Fibroblast of the conjunctiva (primary cell): ENCODE measurements at regions not wholly inside any gene's neighbourhood (a gene's known extent, or its start where the extent isn't known, plus 50 kb on each side); places are given as distances from the start of the nearest gene placed in this dataset.
A peak's percentile ranks its signal among the peaks of the same experiment; 100 is the strongest.
"Not testable (repeated sequence)": the region's sequence is repeated elsewhere in the genome, so short reads cannot be mapped to it uniquely, and the experiment has no call there.

ENCODE experiments used
- DNase-seq: peaks from one replicate; pipeline ENCODE4 v3.0.0-alpha.2; 2010; ENCODE audit warnings: low read depth

DNA sequence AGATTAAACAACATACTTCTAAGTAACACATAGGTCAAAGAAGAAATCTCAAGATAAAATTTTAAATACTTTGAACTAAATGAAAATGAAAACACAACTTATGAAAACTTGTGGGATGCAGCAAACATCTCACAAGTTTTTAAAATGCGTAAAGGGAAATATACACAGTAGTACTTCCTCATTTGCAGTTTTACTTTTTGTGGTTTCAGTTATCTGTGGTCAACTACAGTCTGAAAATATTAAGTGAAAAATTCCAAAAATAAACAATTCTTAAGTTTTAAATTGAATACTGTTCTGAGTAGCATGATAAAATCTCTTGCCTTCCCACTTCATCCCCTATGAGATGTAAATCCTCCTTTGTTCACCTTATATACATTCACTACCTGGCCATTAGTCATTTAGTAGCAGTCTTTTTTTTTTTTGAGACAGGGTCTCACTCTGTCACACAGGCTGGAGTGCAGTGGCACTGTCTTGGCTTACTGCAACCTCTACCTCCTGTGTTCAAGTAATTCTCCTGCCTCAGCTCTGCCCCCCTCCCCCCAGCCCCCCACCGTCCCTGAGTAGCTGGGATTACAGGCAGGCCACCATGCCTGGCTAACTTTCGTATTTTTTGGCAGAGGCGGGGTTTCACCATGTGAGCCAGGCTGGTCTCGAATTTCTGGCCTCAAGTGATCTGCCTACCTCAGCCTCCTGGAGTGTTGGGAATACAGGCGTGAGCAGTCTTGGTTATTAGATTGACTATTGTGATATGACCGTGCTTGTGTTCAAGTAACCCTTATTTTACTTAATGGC is 154.6 kb upstream of the AHI1 start:
- DNase-seq = no peak

DNA sequence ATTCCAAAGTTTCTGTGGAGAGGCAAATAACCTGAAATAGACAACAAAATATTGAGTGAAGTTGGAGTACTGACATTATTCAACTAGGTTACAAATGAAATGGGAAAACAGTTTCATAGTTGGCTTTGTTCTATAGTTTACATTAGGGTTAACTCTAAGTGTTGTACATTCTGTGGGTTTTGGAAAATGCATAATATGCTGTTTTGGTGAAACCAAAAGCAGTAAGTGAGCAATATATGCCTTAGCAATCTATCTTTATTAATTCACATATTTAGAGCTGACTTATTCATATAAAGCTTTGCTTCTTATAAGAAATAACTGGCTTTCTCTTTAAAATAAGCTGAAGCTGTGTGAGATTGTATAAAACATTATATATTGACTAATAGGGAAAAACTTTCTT is 157.5 kb upstream of the AHI1 start:
- DNase-seq = no peak

DNA sequence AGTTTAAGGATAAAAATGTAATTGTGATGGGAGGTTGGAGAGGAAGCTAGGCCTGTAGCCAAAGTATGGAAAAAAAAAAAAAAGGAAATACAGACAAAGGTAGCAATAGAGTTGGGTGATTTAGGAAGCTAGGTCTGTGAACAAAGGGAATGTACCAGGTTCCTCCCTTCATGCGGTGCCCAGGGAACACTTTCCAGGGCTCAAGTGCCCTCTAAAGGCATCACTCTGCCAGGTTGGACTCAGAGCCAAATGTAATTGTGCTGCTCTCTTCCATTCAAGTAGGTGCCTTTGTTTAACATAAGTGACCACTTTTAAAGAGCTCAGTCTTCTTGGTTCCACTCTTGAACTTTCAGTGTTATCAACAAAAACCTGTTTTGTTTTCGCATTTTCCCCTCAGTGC is 159.7 kb upstream of the AHI1 start:
- DNase-seq = no peak

DNA sequence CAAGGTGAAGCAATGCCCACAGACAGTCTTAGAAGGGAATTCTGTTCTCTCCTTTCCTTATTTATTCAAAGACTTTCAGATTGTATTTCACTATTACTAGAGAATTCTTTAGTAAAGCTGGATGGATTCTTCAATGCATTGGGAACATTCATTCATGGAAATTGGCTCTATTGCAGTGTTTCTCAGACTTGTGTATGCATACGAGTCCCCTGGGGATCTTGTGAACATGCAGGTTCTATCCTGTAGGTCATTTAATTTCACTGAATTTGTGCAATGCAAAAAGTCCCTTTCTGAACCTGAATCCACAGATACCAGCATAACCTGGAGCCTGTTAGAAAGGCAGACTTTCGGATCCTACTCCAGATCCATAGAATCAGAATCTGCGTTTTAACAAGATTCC is 160.9 kb upstream of the AHI1 start:
- DNase-seq = no peak

DNA sequence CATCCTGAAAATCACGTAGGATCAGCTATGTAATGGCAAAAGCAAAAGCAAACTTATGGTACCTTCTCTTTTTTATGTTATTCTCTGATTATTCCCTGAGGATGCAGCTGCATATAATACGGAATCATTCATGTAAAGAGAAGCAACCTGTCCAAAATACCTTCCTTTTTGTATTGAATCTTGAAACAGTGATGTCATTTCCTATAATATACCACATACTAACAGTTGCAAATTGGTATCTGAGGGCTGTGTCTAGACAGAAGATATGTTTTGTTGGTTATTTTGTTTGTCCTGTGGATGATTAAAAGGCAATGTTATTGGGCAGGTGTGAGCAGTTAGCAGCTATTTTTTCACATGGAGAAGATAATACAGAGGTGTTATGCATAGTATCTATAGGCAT is 161.4 kb upstream of the AHI1 start:
- DNase-seq = no peak

DNA sequence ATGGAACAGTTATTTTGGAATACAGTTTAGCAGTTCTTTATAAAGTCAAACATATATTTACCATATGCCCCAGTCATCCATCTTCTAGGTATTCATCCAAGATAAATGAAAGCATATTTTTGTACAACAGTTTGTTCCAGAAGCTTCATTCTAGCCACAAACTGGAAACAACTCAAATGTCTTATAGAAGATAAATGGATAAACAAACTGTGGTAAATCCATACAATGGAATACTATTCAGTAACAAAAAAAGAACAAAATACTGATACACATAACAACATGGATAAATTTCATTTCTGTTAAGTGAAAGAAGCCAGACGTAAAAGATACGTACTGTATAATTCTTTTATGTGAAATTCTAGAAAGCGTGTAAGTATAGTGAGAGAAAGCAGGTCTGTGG is 167.0 kb upstream of the AHI1 start:
- DNase-seq = no peak

DNA sequence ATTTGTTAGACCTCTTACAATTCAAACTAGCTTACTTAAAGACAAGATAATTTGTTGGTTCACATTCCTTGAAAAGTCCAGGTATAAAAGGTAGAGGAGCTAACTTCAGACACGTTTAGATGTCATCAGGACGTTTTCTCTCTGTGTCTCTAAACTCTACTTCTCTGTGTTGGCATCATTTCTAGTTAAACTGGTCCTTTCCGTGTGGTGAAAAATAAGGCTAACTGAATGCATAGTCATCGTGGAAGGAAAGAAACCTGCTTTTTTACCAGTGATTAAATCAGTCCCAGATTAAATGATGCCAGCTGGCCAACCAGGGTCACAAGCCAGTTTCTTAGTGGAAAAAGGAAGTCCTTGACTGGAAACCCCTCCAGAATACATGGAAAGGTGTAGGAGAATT is 168.4 kb upstream of the AHI1 start:
- DNase-seq = no peak

DNA sequence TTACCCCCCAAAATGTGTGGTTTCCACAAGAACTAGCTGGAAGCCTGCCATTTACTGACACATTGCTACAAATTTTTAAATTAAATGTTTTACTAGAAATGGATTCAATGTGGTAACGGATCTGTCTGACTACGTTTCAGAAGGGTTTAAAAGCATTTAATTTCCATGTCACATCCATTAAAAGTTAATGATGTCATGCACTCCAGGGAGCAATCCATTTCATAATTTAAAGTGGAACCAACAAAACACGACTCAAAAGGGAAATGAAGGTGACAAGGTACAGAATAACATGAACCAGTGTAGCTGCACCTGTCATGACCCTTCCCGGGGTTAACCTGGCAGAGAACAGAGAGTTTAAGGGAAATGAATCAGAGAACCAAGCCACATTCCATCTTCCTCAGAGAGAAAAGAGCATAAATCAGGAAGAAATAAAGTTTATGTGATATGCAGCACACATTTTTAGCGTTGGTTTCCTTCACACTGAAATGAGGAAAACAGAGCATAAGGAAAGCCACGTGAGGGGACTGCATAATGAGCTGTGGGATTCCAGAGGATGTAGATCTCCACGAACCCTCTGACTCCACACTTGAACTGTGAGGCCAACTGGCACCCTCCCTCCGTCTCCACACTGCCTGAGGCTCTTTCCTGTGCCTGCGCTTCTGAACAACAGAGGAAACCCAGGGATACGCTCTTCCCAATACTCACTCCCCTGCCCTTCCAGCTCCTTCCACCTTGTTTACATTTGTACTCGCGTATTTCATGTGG is 170.3 kb upstream of the AHI1 start:
- peak; percentile 22 for DNase-seq

DNA sequence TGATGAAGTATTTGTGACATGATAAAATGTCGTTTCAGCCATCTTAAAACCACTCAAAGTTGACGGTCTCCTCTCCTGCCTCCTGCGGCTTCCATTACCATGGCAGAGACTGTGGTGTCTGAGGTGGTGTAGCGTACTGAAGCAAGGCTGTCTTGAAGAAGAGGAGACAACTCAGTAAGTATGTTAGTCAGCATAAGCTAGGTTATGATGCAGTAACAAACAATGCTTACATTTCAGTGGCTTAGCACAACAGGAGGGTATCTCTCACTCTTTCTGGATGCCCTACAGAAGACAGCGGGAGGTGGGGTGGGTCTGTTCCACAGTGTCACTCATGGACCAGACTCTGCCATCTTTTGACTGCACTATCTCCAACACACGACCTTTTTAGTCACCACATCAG is 174.7 kb upstream of the AHI1 start:
- DNase-seq = no peak

DNA sequence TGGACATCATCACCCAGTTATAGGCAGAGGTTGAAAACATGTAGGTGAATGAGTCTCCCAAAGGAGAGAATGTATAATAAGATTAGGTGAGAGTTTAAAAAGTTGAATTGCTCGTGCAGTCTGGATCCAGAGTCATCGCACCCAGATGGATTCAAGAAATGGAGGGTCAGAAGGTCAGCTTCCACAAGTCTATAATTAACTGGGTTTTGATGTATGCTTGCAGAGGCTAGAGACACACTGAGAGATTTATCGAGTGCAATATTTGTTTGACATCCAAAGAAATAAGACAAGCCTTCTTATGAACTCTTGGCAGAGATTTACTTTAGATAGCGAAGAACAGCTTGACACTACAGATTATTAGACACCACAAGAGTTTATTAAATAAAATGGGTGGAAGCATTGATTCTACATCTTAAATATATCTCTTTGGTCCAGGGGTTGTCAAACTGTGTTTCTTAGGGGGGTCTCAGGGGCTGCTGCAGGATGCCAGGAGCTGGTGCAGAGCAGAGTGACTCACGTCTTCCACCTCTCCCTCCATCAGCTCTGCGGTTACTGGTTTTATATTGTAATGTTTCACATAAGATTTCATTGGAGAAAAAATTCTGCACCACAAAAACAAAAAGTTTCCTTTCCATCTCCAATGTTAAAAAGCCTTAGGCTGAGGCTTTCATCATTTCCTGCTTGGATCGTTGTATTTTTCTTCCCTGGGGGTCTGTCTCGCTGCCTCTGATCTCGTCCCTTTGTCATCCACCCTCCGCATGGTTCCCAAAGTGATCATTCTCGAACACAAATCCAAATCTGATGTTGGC is 176.2 kb upstream of the AHI1 start:
- no peak for DNase-seq

DNA sequence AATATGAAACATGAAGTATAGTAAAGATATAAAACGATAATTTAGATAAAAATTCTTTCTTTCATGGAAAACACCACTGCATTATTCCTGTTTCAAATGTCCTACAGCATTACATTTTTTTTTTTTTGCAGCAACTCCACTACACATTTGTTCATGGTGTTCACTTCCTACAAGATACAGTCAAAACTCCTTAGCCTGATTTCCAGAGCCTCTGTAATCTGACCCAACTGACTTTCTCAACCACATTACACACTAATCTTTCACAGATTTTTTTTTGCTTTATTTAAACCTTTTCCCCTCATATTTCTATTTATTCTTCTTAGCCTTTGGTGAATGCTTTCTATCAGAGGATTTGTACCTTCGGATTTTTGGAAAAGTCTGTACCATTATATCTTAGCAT is 176.5 kb upstream of the PDE7B start:
- DNase-seq = no peak

DNA sequence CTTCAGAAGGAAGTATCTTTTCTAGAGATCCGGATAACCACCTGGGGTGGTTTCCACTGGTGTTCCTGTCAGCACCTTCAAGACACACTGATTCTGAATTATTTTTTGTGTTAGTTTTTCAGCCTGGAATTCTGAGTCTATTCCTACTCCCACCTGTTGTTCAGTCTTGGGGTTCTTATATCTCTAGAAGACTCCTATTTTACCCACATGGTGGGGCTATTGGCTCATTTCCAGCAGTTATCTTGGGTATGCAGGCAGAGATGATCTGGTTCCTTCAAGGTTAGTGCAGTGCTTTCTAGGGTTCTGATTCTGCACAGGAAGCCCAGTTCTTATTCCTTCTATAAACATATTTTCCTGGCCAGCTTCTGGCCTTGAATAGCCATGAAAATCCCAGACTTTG is 175.6 kb upstream of the PDE7B start:
- DNase-seq = no peak

DNA sequence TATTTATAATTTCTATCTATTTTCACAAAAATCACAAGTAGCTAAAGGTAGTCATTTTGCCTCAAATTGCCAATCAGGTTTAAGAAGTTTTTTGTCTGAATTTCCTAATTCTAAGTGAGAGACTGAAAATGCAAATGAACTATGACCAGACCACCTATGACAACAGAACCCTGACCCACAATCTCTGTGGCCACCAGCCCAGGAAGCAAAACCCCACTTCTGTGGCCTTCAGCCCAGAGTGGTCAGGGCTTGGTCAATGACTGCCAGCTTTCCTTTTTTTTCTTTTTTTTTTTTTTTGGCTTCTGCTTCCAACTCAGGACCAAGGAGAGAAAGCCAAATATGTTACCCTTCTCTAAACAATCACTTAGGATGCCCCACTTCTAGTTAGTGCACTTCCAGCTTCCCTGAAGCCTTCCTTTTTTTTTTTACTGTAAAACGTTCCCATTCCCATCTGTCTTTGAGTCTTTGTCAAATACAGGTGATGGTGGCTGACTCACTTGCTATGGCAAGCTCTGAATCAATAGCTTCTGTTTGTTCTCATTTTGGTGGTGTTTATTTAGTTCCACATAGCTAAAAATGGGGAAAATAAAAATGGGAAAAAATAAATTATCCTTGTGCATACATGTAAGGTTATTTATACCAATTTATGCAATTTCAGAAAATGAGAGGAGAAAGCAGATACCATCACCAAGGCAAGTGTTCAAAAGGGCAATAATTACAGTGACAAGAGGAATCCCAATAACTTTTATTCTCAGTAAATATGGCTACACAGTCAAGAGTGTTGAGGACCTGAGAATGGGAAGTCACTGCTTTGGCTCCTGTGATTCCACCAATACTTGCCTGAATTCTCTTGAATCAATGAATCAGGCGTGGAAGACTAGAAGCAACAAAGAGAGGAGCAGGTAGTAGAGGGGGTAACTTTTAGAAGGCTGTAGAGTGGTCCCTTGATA is 170.3 kb upstream of the PDE7B start:
- DNase-seq = no peak

DNA sequence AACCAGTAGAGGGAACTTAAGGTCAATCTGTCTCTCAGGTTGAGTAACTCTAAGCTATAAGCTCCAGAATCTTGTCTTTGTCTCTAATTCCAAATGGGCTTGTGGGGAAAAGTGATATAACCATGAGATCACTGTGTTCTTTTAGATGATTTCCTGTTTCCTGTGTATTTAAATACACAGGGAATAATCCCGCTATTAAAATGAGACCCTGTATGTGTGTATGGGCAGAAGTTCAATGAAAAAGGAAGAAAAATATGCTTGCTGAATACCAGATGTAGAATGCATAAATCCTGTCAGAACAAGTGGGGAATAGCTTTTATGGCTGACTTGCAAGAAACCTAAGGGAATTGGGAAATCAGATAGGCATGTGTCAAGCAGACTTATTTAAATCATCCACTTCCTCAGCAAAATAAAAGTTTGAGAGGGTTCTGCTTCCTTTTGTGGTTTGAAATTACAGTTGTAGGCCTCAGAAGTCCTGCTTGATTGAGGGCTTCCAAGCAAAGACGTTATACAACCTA is 164.7 kb upstream of the PDE7B start:
- DNase-seq = peak; percentile 51

DNA sequence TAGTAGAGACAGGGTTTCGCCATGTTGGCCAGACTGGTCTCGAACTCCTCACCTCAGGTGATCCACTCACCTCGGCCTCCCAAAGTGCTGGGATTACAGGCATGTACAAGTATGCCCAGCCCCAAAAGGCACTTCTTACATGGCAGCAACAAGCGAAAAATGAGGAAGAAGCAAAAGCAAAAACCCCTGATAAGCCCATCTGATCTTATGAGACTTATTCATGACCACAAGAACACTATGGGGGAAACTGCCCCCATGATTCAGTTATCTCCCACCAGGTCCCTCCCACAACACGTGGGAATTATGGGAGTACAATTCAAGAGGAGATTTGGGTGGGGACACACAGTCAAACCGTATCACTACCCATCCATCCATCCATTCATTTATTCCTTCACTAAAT is 163.0 kb upstream of the PDE7B start:
- DNase-seq = not testable (repeated sequence)

DNA sequence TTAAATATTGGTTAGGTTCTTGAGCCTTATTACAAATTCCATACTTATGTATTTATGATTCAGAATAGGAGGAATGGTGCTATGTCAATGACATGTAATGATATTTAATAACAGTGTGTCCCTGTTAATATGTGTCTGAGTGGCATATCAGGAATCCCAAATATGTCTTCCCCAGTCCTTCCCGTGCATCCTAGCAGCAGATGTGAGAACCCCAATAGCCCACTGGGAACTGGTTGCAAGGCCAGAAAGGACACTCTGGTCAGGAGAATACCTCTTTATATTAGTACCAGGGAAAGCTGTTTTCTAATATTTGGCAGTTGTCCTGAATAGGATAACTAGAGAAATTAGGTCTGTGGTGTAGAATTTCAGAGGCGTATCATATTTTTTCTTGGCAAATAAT is 159.1 kb upstream of the PDE7B start:
- DNase-seq = no peak

DNA sequence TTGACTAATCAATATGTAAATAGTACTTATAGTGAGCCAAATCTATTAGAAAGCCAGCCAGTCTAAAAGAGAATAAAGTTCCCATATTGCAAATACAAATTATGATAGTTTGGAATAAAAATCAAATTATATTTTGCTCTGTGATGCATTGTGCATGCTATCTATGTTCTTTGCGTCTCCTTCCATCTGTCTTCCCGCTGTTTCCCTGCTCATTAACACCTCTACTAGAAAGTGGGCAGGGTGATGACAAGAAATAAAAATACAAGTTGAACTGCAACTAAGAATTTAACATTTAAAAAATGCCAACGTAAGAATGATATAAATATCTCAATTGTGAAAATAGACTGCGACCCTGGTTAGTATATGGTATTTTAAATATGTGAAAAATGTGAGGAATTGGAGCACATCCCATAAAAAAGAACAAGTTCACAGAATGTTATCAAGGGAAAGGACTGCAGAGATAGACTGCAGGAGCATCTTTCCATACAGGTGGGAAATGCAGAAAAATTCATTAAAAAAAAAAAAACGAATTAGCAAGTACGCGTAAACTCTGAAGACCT is 157.6 kb upstream of the PDE7B start:
- DNase-seq = no peak

DNA sequence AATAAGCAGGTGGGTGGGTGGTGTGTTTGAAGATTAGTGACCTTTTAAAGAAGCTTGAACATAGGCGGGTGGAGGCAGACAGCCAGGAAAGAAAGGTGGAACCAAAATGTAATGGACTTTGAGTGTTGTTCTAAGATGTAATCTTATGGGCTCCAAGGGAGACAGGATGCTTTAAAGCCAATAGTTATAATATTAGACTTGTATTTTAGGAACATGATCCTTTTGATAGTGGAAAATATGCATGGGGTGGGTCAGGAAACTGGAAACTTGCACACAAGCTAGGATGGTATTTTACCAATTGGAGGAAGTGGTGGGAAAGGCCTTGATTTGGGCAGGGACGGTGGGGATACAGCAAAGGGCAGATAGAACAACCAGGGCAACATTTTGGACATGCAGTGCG is 151.8 kb upstream of the PDE7B start:
- no peak for DNase-seq

DNA sequence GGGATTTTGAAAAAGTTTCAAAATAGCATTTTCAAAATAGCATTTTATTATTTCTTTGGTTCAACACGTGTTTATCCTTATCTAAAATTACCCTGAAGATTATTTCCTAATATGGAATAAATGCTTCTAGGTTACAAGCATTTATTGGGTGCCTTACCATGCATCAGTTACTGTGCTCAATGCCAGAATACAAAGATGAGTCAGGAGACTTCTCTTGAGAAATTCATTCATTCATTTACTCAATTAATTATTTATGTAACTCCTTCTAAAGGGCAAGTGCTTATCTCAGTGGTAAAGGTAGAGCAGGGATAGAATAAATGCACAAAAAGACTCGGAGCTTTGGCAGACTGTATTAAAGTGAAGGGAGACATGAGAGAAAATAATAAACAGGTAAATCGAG is 150.1 kb upstream of the PDE7B start:
- DNase-seq = no peak

DNA sequence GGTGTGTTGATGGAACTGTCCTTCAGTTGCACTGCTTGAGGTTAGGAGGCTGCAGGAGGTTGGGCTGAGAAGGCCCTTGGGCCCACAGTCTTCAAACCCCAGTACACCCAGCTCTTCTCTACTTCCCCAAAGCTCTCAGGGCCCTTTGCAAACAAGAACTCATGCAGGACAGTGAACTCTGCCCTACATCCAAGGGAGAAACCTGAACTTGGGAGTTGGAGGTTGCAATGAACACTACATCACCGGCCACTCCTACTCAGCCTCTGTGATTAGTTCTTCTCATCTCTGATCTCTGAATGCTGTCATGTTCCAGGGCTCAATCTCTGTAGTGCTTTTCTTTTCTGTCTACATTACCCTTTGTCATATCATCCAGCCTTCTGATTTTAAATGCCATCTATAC is 148.5 kb upstream of the PDE7B start:
- no peak for DNase-seq

DNA sequence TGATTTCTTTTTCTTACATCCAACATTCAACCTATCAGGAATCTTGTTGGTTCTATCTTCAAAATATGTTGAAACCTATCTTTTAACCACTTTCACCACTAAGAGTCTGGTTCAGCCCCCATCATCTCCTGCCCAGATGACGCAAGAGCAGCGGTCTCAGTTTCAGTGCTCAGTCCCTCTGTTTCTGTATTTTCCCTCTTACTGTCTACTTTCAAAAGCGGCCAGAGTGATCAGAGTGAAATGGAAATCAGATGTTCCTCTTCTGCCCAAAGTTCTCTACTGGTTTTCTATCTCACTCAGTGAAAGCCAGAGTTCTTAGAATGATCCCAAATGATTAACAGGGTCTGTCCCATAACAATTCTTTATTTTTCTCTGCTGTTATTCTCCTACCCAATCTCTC is 147.9 kb upstream of the PDE7B start:
- no peak for DNase-seq
